Activated CD4-positive, alpha-beta memory T cell treated with anti-CD3 and anti-CD28 coated beads, Interleukin-2, amount 10 ng/mL, durations not matched to agents 7 days and 5 days (primary cell): ENCODE measurements at regions not wholly inside any gene's neighbourhood (a gene's known extent, or its start where the extent isn't known, plus 50 kb on each side); places are given as distances from the start of the nearest gene placed in this dataset.
"Not testable (repeated sequence)": the region's sequence is repeated elsewhere in the genome, so short reads cannot be mapped to it uniquely, and the experiment has no call there.

Experiments
- CTCF ChIA-PET: fragments of 350-600 bp; sonication (Branson Sonifier 250); formaldehyde crosslinking; loops from one replicate; lab custom pipeline; 2021; ENCODE audit warnings: antibody characterized with exemption, inconsistent platforms; lab: Charles Lee
- POLR2A ChIA-PET: fragments of 350-600 bp; sonication (Branson Sonifier 250); formaldehyde crosslinking; loops from one replicate; lab custom pipeline; 2021; ENCODE audit warnings: antibody characterized with exemption; lab: Charles Lee
- DNase-seq: peaks from one replicate; pipeline ENCODE4 v3.0.0-alpha.2; 2020
- H3K27ac Mint-ChIP-seq: one replicate; pipeline ENCODE4 v1.8.0; 2021; ENCODE audit warnings: mild to moderate bottlenecking, mixed read lengths
- H3K27me3 Mint-ChIP-seq: one replicate; pipeline ENCODE4 v1.8.0; 2021; ENCODE audit warnings: mixed read lengths
- H3K36me3 Mint-ChIP-seq: one replicate; pipeline ENCODE4 v1.8.0; 2021; ENCODE audit warnings: low read depth, mixed read lengths
- H3K4me1 Mint-ChIP-seq: one replicate; pipeline ENCODE4 v1.8.0; 2021; ENCODE audit warnings: mixed read lengths
- H3K4me3 Mint-ChIP-seq: one replicate; pipeline ENCODE4 v1.8.0; 2021; ENCODE audit warnings: mild to moderate bottlenecking, mixed read lengths
- H3K9me3 Mint-ChIP-seq: one replicate; pipeline ENCODE4 v1.8.0; 2021; ENCODE audit warnings: mixed read lengths

- ChIA-PET POLR2A (no interaction called here), CTCF (no interaction called here)
- H3K4me1 Mint-ChIP-seq = no peaks in the 10 kb centered on the region
Measured at GRCh38 chr11:81220146-81220895, 1513.3 kb downstream of the FAM181B start.

GRCh38 chr11:81219661-81220060 lies 1514.0 kb downstream of the FAM181B start:
- Mint-ChIP-seq H3K9me3 (peaks cover 9% of the 10 kb centered on the region), H3K4me1 (no peaks in the 10 kb centered on the region), H3K4me3 (no peak overlapping the region), H3K27me3 (no peaks in the 10 kb centered on the region), H3K36me3 (no peaks in the 10 kb centered on the region), H3K27ac (no peak overlapping the region)
- ChIA-PET POLR2A (no interaction called here), CTCF (no interaction called here)
- no peak for DNase-seq

More at GRCh38 chr11:81220146-81220895, 1513.3 kb downstream of the FAM181B start:
- H3K9me3 Mint-ChIP-seq = peaks cover 6% of the 10 kb centered on the region
- DNase-seq = no peak
- H3K36me3 Mint-ChIP-seq = no peaks in the 10 kb centered on the region
- H3K27ac Mint-ChIP-seq = no peak overlapping the region
- no peak overlapping the region for H3K4me3 Mint-ChIP-seq
- H3K27me3 Mint-ChIP-seq = no peaks in the 10 kb centered on the region

GRCh38 chr11:81218440-81218839 lies 1515.2 kb downstream of the FAM181B start:
- H3K36me3 Mint-ChIP-seq = no peaks in the 10 kb centered on the region
- H3K27me3 Mint-ChIP-seq = no peaks in the 10 kb centered on the region
- H3K4me1 Mint-ChIP-seq = no peaks in the 10 kb centered on the region
- POLR2A ChIA-PET = no interaction called here
- DNase-seq = no peak
- CTCF ChIA-PET = no interaction called here
- H3K27ac Mint-ChIP-seq = no peak overlapping the region
- H3K4me3 Mint-ChIP-seq = no peak overlapping the region
- peaks cover 12% of the 10 kb centered on the region for H3K9me3 Mint-ChIP-seq

- no peak overlapping the region for H3K27ac Mint-ChIP-seq
- H3K4me3 Mint-ChIP-seq = no peak overlapping the region
- POLR2A ChIA-PET = no interaction called here
- DNase-seq = no peak
- H3K36me3 Mint-ChIP-seq = no peaks in the 10 kb centered on the region
- no peaks in the 10 kb centered on the region for H3K4me1 Mint-ChIP-seq
- H3K27me3 Mint-ChIP-seq = no peaks in the 10 kb centered on the region
- peaks cover 17% of the 10 kb centered on the region for H3K9me3 Mint-ChIP-seq
- CTCF ChIA-PET = no interaction called here
Measured at GRCh38 chr11:81211050-81211449, 1522.6 kb downstream of the FAM181B start.

- ChIA-PET CTCF (no interaction called here), POLR2A (no interaction called here)
- Mint-ChIP-seq H3K27ac (no peak overlapping the region), H3K9me3 (peaks cover 9% of the 10 kb centered on the region), H3K4me3 (no peak overlapping the region), H3K27me3 (no peaks in the 10 kb centered on the region), H3K4me1 (no peaks in the 10 kb centered on the region), H3K36me3 (no peaks in the 10 kb centered on the region)
- DNase-seq = no peak
Measured at GRCh38 chr11:81207421-81208054, 1526.1 kb downstream of the FAM181B start.

DNA sequence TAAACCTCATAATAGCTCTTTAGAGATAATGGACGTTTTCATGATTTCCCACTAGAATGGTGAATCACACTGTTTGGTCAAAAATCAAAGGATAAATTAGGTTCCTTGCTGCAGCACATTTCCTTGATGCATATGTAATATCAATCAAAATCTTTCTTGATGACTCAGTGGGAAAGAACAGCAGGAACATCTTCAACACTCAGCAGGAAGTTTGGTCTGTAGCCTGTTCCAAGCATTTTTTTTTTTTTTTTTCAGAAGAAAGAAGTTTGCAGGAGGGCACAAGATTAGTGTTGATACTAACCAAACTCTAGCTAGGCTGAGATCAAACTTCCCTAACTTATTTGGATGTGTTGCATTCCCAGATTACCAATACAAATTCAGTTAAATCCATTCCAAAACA lies 1529.8 kb downstream of the FAM181B start:
- H3K4me1 Mint-ChIP-seq = no peaks in the 10 kb centered on the region
- H3K27ac Mint-ChIP-seq = no peak overlapping the region
- no peaks in the 10 kb centered on the region for H3K36me3 Mint-ChIP-seq
- ChIA-PET POLR2A (no interaction called here), CTCF (interaction anchor here (0.6 kb wide), 1 partner anchor 59 kb away, joined by 3 read pairs; no protein-coding TSS in a partner anchor)
- H3K27me3 Mint-ChIP-seq = no peaks in the 10 kb centered on the region
- DNase-seq = no peak
- H3K4me3 Mint-ChIP-seq = no peak overlapping the region
- H3K9me3 Mint-ChIP-seq = peaks cover 14% of the 10 kb centered on the region

- no peaks in the 10 kb centered on the region for H3K4me1 Mint-ChIP-seq
- H3K9me3 Mint-ChIP-seq = peaks cover 13% of the 10 kb centered on the region
- ChIA-PET CTCF (no interaction called here), POLR2A (no interaction called here)
- H3K36me3 Mint-ChIP-seq = no peaks in the 10 kb centered on the region
- no peak for DNase-seq
- H3K27me3 Mint-ChIP-seq = no peaks in the 10 kb centered on the region
- no peak overlapping the region for H3K27ac Mint-ChIP-seq
- no peak overlapping the region for H3K4me3 Mint-ChIP-seq
Measured at GRCh38 chr11:81197396-81197795, 1536.3 kb downstream of the FAM181B start.

GRCh38 chr11:81192516-81192915 lies 1541.1 kb downstream of the FAM181B start:
- Mint-ChIP-seq H3K4me3 (no peak overlapping the region), H3K36me3 (no peaks in the 10 kb centered on the region), H3K9me3 (peaks cover 7% of the 10 kb centered on the region), H3K4me1 (no peaks in the 10 kb centered on the region), H3K27me3 (no peaks in the 10 kb centered on the region), H3K27ac (no peak overlapping the region)
- POLR2A ChIA-PET = no interaction called here
- CTCF ChIA-PET = no interaction called here
- DNase-seq = no peak

DNA sequence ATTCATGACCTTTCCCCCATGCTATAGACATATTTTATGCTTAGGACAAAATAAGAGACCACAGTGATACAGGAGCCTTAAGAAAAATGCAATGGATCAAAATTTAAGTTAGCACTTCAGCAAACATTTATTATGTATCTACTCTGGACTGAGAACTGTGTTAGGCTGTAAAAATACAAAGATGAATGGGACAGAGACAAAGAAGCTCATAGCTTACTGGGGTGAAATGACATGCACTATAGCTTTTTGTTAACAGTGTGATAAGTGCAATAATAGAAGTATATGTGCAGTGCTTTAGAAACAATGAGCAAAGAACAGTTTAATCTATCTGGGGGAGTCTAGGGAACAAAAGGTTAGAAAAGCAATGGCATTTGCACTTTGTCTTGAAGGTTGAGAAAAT lies 1543.1 kb downstream of the FAM181B start:
- H3K4me1 Mint-ChIP-seq = no peaks in the 10 kb centered on the region
- no peaks in the 10 kb centered on the region for H3K27me3 Mint-ChIP-seq
- POLR2A ChIA-PET = no interaction called here
- H3K4me3 Mint-ChIP-seq = no peak overlapping the region
- H3K27ac Mint-ChIP-seq = no peak overlapping the region
- peaks cover 6% of the 10 kb centered on the region for H3K9me3 Mint-ChIP-seq
- no peaks in the 10 kb centered on the region for H3K36me3 Mint-ChIP-seq
- no peak for DNase-seq
- CTCF ChIA-PET = no interaction called here

DNA sequence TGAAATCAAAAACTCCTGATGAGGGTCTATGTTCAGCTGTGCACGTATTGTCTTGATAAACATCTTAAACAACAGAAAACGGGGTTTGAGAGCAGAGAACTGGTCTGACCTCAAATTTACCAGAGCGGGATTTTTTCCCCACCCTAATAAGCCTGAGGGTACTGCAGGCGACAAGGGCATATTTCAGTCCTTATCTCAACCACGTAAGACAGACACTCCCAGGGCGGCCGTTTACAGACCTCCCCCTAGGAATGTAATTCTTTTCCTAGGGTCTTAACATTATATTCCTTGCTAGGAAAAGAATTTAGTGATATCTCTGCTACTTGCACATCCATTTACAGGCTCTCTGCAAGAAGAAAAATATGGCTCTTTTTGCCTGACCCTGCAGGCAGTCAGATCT lies 1546.6 kb downstream of the FAM181B start:
- H3K27me3 Mint-ChIP-seq, DNase-seq, CTCF ChIA-PET, H3K9me3 Mint-ChIP-seq, H3K4me3 Mint-ChIP-seq, H3K4me1 Mint-ChIP-seq, H3K36me3 Mint-ChIP-seq, POLR2A ChIA-PET, H3K27ac Mint-ChIP-seq: not testable (repeated sequence)

DNA sequence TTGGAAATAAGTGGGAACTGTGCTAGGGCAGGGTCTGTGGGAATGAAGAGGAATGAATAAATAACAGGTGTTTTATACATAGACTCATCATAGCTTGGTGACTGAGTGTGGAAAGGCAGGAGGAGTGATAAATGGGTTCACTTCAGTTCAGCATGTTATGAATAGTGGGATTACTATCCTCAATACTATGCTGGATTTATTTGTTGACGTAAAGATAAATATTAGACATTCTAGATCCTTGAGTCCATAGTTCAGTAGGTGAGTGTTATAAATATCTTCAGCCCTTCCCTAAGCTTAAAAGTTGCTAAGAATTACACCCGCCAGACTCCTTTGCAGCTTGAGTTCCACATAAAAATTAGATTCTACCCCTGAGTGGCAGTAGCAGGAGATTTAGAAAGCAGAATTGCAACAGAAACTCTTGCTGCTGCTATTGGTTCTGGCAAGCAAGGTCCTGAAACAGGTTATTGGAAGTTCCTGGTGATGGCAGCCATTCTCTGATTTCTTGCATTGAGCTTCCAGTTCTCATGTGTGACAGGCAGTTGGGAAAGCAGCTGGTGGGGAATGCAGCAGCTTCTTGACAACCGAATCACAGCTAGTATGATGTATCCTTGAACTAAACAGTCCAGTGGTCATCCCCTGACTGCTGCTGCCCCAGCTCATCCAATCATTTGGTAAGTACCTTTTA lies 1558.9 kb downstream of the FAM181B start:
- Mint-ChIP-seq H3K4me3 (no peak overlapping the region), H3K4me1 (no peaks in the 10 kb centered on the region), H3K9me3 (peaks cover 2% of the 10 kb centered on the region), H3K27me3 (no peaks in the 10 kb centered on the region), H3K27ac (no peak overlapping the region), H3K36me3 (no peaks in the 10 kb centered on the region)
- ChIA-PET CTCF (no interaction called here), POLR2A (no interaction called here)
- DNase-seq = no peak

- DNase-seq = no peak
- Mint-ChIP-seq H3K9me3 (peaks cover 3% of the 10 kb centered on the region), H3K4me3 (no peak overlapping the region), H3K36me3 (no peaks in the 10 kb centered on the region), H3K27me3 (no peaks in the 10 kb centered on the region), H3K27ac (no peak overlapping the region), H3K4me1 (no peaks in the 10 kb centered on the region)
- ChIA-PET CTCF (no interaction called here), POLR2A (no interaction called here)
Measured at GRCh38 chr11:81165164-81165563, 1568.5 kb downstream of the FAM181B start.

GRCh38 chr11:81159900-81160299 lies 1573.8 kb downstream of the FAM181B start:
- CTCF ChIA-PET = no interaction called here
- Mint-ChIP-seq H3K36me3 (no peaks in the 10 kb centered on the region), H3K27ac (no peak overlapping the region), H3K4me3 (no peak overlapping the region), H3K9me3 (peaks cover 1% of the 10 kb centered on the region), H3K4me1 (no peaks in the 10 kb centered on the region), H3K27me3 (no peaks in the 10 kb centered on the region)
- DNase-seq = no peak
- POLR2A ChIA-PET = no interaction called here
